ENCODE measurements at regions not wholly inside any gene's neighbourhood (a gene's known extent, or its start where the extent isn't known, plus 50 kb on each side); places are given as distances from the start of the nearest gene placed in this dataset.
"Not testable (repeated sequence)": the region's sequence is repeated elsewhere in the genome, so short reads cannot be mapped to it uniquely, and the experiment has no call there.

GRCh38 chr20:47443060-47443459 is 58.6 kb upstream of the NCOA3 start:
- not testable (repeated sequence) for TF ChIP-seq CTCF (conservative IDR thresholded peaks at IDR 0.05 in 1 of 2, IDR thresholded peaks at IDR 0.05 in 1 of 2; ENCODE audit: extremely low read depth in 1 of 2, insufficient read depth in 1 of 2, low read depth in 1 of 2, low read length in 2 of 2); EZH2 (IDR thresholded peaks at IDR 0.05; ENCODE audit: borderline replicate concordance, low read length)
